Stimulated activated CD4-positive, alpha-beta T cell treated with anti-CD3 and anti-CD28 coated beads, Interleukin-1b, Interleukin-23, amount 100 ng/mL, for 24 hours (primary cell): ENCODE measurements at regions not wholly inside any gene's neighbourhood (a gene's known extent, or its start where the extent isn't known, plus 50 kb on each side); places are given as distances from the start of the nearest gene placed in this dataset.

Source experiments
- DNase-seq, 4 experiments: peaks; one replicate each; pipeline ENCODE4 v3.0.0-alpha.2; 2020; ENCODE audit warnings: low read depth in 4 of 4, low spot score in 1 of 4

DNA sequence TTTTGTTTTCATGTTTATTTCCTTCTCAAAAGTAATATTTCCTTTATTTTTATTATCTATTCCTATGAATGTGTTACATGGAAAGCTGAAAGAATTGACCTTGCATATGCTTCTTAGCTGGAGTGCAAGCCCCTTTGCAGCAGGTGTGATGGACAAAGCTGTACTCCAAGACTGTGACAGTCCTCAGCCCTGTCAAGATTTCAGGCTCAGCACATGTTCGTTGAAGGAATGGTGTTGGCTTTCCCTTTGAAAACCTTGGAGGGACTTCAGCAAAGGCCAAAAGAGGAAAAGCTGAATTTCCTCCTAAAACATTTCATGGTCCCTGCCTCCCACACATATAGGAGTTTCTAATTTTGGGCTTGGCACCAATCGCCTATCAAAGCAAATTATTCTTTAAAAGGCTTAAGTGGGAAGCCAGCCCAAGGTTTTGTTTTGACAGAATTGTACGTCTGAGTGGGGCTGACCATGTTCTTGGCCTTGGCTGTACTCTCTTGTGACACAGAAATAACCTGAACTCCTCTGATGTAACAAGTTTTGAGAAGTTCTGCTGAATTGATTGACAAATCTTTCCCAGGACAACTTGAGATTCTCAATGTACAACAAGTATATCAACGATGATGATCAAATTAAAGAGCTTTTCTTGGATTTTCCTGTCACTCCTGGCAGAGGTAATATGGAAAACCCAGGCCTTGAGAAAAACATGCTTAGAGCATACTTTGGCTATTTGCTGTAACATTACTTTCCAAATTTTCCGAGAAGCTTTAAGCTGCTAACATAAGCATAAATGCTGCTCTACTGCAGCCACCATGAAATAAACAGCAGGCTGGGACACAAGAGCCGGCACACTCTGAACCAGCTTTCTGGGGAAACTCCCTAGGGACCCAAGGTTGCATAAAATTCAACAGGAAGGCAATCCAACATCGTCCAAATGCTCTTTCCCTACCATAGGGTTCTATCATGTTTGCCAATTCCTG, 135.7 kb upstream of the ZNF648 start:
- DNase-seq, result no peak

- DNase-seq, result no peak
These were observed 134.2 kb upstream of the ZNF648 start for GRCh38 chr1:182195733-182196132.

- no peak for DNase-seq
These were observed 132.5 kb upstream of the ZNF648 start for GRCh38 chr1:182193908-182194550.

DNA sequence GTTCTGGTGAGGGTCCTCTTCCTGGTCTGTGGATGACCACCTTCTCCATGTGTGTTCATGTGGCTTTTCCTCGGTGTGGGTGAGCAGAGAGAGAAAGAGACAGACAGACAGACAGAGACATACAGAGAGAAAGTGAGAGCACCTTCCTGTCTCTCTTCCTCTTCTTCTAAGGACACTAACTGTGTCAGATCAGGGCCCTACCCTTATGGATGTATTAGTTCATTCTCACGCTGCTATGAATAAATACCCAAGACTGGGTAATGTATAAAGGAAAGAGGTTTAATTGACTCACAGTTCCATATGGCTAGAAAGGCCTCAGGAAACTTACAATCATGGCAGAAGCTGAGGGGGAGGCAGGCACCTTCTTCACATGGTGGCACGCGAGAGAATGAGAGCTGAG, 131.5 kb upstream of the ZNF648 start:
- no peak for DNase-seq

DNA sequence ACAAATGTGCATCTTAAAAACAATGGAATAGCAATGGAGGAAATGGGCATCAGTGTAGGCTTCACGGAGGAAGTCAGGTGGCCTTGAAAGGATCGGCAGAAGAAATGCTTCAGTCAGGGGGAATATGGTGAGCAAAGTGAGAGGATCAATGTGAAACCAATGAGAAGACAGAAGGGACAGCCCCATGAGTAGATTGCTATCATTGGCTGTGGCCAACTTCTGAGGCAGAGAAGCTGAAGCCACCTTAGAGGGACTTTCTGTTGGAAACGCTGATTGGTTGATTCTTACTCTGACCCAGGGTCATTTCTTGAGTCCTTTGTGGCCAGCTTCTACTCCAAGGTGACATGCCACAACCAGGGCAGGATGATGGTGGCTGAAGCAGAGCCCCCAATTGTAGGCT, 130.7 kb upstream of the ZNF648 start:
- no peak for DNase-seq

GRCh38 chr1:182191381-182192115, 130.0 kb upstream of the ZNF648 start:
- no peak for DNase-seq

DNA sequence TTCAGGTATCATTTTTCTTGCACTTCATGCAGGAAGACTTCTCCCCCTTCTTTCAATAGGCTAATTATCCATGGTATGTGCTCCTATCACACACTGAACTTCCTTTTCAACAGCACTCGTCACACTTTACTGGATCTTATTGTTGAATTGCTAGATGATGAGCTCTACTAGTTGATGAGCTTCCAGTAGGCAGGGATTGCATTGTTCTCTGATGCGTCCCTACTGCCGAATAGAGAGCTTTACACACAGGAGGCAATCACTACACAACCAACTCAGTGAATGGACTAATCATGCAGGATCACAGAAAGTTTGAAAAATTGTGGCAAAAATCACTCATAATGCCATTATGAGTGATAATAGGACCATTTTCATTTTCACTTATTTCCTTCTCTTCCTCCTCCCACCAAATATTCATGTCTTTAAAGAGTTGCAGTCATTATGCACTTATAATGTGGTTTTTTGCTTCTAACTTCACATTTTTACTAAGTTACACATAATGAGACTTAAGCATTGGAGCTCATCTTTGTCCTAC, 128.1 kb upstream of the ZNF648 start:
- no peak for DNase-seq

DNA sequence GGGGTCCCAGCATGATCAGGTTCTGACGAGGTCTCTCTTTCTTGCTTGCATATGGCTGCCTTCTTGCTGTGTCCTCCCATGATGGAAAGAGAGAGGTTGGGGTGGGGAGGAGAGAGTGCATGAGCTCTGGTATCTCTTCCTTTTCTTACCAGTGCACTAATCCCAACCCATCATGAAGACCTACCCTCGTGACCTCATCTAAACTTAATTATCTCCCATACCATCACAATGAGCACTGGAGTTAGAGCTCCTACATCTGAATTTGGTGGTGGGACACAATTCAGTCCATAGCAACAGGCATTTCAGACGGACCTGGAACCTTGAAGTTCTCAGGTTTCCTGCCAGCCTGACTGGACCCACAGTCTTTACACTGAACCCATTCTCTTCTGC, 125.2 kb upstream of the ZNF648 start:
- no peak for DNase-seq

- DNase-seq, result no peak
These were observed 124.6 kb upstream of the ZNF648 start for GRCh38 chr1:182185842-182186756.

GRCh38 chr1:182185136-182185535, 123.6 kb upstream of the ZNF648 start:
- DNase-seq, result no peak

DNA sequence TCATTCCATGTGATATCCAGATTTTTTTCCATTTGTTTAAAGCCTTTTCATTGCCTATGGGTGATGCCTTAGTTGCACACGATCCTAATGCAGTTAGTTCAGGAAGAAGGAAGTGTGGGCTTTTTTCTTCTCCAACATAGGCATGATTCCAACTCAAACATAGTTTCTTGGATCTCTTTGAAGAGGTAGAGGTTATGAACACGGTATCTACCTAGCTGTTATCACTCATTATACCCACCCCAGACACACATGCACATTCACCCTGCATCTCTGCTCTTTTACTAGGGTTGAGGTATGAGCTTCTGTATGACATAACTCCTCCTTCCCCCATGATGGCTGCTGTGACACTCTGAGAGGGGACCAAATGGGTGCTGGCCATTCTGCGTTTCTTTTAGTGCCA, 122.1 kb upstream of the ZNF648 start:
- DNase-seq, result no peak

GRCh38 chr1:182182311-182182710, 120.8 kb upstream of the ZNF648 start:
- DNase-seq, result no peak

- no peak for DNase-seq
These were observed 119.7 kb upstream of the ZNF648 start for GRCh38 chr1:182181167-182181572.

DNA sequence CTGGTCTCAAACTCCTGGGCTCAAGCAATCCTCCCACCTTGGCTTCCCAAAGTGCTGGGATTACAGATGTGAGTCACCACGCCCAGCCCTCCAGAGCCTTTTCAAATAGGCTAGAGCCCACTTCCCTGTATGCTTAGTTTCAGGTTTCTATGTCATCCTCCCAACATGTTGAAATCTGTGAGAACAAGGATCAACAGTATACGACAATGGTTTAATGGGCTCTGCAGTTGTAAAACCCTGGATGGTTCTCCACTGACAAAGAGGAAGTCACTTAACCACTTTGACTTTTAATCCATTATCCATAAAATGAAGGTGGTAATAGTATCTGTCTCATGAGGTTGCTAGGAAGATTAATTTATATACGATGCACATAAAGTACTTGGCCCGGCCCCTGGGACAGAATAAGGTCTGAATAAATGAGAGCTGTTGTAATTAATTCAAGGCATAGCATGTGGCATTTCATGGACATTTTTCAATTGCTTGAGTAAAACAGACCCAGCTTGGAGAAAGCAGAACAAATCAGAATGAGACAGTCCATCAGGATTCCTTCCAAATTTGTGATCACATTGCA, 113.9 kb upstream of the ZNF648 start:
- DNase-seq, result no peak

GRCh38 chr1:182174513-182174855, 113.0 kb upstream of the ZNF648 start:
- no peak for DNase-seq

DNA sequence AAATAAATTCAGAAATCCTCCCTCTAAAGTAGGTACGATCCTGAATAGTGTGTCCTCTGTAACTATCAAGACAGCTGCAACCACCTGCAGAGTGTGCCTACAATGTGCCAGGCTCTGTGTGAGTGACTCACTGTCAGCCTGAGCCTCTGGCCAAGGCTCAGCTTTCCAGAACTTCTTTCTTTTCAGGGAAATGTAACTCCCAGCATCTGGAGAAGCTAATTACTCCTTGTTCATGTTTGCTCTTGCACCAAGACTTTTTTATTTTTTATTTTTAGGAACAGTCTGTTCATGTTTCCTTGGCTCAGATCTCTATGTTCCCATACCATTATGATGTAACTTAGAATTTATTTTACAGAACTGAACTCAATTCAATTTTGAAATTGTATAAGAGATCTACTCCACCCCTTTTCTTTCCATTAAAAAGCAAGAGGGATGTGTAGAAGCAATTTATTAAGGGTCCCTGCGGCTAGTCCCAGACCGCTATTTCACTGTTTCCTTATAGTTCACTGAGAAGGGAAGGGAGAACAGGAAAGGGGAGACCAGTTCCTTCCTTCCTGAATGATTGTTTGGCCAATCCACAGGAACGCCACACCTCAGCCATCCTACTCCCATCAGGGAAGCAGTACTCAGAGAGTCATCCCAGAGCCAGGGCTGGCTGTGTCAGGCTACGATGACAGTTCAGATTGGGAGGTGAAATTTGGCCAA, 112.4 kb upstream of the ZNF648 start:
- no peak for DNase-seq

GRCh38 chr1:182172699-182173098, 111.2 kb upstream of the ZNF648 start:
- DNase-seq, result no peak

- no peak for DNase-seq
These were observed 109.5 kb upstream of the ZNF648 start for GRCh38 chr1:182170891-182171461.

DNA sequence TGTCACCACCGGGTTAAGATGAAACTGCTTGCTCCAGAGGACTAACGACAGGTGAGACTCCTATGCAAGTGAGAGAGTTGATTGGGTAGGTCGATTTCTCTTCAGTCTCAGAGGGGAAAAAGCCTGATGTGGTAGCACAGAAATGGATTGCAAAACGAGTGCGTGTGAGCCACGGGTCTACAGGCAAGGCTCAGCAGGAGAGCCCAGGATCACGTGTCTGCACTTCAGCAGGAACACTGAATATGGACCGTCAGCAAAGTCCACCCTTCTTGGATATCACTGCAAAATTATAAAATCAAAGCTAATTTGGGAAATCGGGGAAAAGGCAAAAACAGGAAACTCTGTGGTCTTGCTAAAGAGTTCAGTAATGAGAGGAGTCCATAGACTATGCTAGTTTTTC, 107.7 kb upstream of the ZNF648 start:
- DNase-seq, result no peak
